ENCODE measurements at regions not wholly inside any gene's neighbourhood (a gene's known extent, or its start where the extent isn't known, plus 50 kb on each side); places are given as distances from the start of the nearest gene placed in this dataset.

GRCh38 chr5:91645347-91645746, 262.2 kb upstream of the ARRDC3 start:
- no peaks in the 10 kb centered on the region for H3K36me3 ChIP-seq
- no peak overlapping the region for H3K4me3 ChIP-seq
- no peak for TF ChIP-seq CTCF (IDR thresholded peaks at IDR 0.05)
- H3K27me3 ChIP-seq, result no peaks in the 10 kb centered on the region
- H3K9me3 ChIP-seq, result no peaks in the 10 kb centered on the region
- DNase-seq (no peak), ATAC-seq (no peak)
- 83 to 95% methylated on average over 4 of the region's 4 CpGs for WGBS, 2 donors
- H3K27ac ChIP-seq, result no peak overlapping the region
- H3K4me1 ChIP-seq, result peaks cover 0 to 4% (median 0%) of the 10 kb centered on the region in 9 donors
- intact Hi-C loops (cut with DNase I), result no loop called here

- no peaks in the 10 kb centered on the region for H3K27me3 ChIP-seq
- 54 to 74% methylated on average over 2 of the region's 2 CpGs for WGBS, 2 donors
- no peak for TF ChIP-seq CTCF (IDR thresholded peaks at IDR 0.05)
- intact Hi-C loops (cut with DNase I), result no loop called here
- ATAC-seq (no peak), DNase-seq (no peak)
- H3K4me3 ChIP-seq, result no peak overlapping the region
- H3K27ac ChIP-seq, result no peak overlapping the region
- peaks cover 0 to 4% (median 0%) of the 10 kb centered on the region in 9 donors for H3K4me1 ChIP-seq
- no peaks in the 10 kb centered on the region for H3K36me3 ChIP-seq
- no peaks in the 10 kb centered on the region for H3K9me3 ChIP-seq
Observed at GRCh38 chr5:91643797-91644196, 260.7 kb upstream of the ARRDC3 start.

- no peaks in the 10 kb centered on the region for H3K27me3 ChIP-seq
- intact Hi-C loops (cut with DNase I), result no loop called here
Observed at GRCh38 chr5:91642581-91642980, 259.5 kb upstream of the ARRDC3 start.

GRCh38 chr5:91641730-91642350, 258.7 kb upstream of the ARRDC3 start:
- Histone ChIP-seq H3K27me3 (no peaks in the 10 kb centered on the region), H3K4me3 (no peak overlapping the region), H3K36me3 (no peaks in the 10 kb centered on the region), H3K9me3 (no peaks in the 10 kb centered on the region), H3K27ac (no peak overlapping the region), H3K4me1 (peaks cover 0 to 4% (median 0%) of the 10 kb centered on the region in 9 donors)
- DNase-seq (no peak), ATAC-seq (no peak)
- 2 to 7% methylated on average over 2 of the region's 2 CpGs for WGBS, 2 donors
- peak; percentile 49 to 72 (median 62) for TF ChIP-seq CTCF (IDR thresholded peaks at IDR 0.05)
- intact Hi-C loops (cut with DNase I), result no loop called here

More at GRCh38 chr5:91642581-91642980, 259.5 kb upstream of the ARRDC3 start:
- TF ChIP-seq CTCF (IDR thresholded peaks at IDR 0.05), result no peak
- H3K27ac ChIP-seq, result no peak overlapping the region
- peaks cover 0 to 4% (median 0%) of the 10 kb centered on the region in 9 donors for H3K4me1 ChIP-seq
- no peaks in the 10 kb centered on the region for H3K9me3 ChIP-seq
- no peak overlapping the region for H3K4me3 ChIP-seq
- DNase-seq (no peak), ATAC-seq (no peak)
- WGBS, 2 donors, result 80 to 85% methylated on average over 5 of the region's 5 CpGs
- H3K36me3 ChIP-seq, result no peaks in the 10 kb centered on the region

All from heart right ventricle (tissue), 16 donors.